ENCODE measurements at regions not wholly inside any gene's neighbourhood (a gene's known extent, or its start where the extent isn't known, plus 50 kb on each side); places are given as distances from the start of the nearest gene placed in this dataset.

DNA sequence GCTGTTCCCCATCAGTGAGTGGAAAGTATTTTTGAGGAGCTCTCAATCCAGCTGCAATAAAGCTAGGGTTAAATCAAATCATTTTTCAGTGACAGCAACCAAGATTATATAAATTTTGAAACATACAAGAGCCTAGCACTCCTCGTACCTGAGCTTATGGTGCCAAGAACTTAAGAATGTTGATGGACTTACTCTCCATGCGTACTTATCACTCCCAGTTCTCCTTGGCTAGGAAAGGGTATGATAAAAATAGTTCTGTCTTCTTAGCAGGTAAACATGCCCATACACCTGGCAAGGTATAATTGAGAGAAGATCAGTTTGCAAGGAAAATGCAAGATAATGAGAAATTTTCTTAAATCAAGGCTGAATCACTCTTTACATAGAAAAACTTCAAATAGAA, 64.5 kb upstream of the SEMA6D start:
- no peak for TF ChIP-seq POLR2A (IDR thresholded peaks at IDR 0.05)
- TF ChIP-seq, protein P1, sequence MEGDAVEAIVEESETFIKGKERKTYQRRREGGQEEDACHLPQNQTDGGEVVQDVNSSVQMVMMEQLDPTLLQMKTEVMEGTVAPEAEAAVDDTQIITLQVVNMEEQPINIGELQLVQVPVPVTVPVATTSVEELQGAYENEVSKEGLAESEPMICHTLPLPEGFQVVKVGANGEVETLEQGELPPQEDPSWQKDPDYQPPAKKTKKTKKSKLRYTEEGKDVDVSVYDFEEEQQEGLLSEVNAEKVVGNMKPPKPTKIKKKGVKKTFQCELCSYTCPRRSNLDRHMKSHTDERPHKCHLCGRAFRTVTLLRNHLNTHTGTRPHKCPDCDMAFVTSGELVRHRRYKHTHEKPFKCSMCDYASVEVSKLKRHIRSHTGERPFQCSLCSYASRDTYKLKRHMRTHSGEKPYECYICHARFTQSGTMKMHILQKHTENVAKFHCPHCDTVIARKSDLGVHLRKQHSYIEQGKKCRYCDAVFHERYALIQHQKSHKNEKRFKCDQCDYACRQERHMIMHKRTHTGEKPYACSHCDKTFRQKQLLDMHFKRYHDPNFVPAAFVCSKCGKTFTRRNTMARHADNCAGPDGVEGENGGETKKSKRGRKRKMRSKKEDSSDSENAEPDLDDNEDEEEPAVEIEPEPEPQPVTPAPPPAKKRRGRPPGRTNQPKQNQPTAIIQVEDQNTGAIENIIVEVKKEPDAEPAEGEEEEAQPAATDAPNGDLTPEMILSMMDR (IDR thresholded peaks at IDR 0.05): no peak
- Histone ChIP-seq H3K4me1 (replicated peaks in 1 of 2) (no peaks in the 10 kb centered on the region), H3K27ac (no peak overlapping the region), H3K36me3 (replicated peaks in 1 of 2) (no peaks in the 10 kb centered on the region), H3K9me3 (replicated peaks in 1 of 3) (no peaks in the 10 kb centered on the region), H3K27me3 (no peaks in the 10 kb centered on the region), H3K4me3 (no peak overlapping the region)
- 42 to 57% (median 51%) methylated on average over 2 of the region's 2 CpGs for WGBS, 4 donors
- intact Hi-C loops (cut with DNase I): no loop called here
- no peak for DNase-seq

DNA sequence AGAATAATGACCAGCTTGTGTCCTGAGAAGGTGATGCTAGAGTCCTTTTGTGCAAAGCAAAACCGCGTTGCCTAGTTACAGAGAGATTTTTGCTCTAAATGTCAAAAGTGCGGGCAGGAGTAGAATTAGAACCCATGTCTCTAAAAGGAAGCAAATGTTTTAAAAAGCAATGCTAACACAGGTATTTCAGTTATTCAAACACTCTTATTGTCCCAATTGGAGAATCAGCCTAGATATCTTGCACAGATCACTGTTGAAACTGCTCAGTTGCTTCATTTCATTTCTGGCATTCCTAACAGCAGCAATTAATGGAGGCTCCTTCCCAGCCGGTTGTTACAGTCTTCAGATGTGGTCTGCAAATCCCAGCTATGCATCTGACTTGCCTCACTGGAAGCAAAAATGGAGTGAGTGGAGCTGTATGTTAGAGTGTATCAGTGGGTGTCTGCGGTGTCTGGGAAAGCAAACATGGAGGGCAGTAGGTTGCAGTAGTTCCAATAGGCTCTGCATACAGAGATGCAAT, 55.6 kb upstream of the SEMA6D start:
- DNase-seq: no peak
- Histone ChIP-seq H3K27ac (no peak overlapping the region), H3K27me3 (no peaks in the 10 kb centered on the region), H3K9me3 (replicated peaks in 1 of 3) (no peaks in the 10 kb centered on the region), H3K4me1 (replicated peaks in 1 of 2) (no peaks in the 10 kb centered on the region), H3K36me3 (replicated peaks in 1 of 2) (no peaks in the 10 kb centered on the region), H3K4me3 (no peak overlapping the region)
- intact Hi-C loops (cut with DNase I): no loop called here
- TF ChIP-seq, protein P1 (IDR thresholded peaks at IDR 0.05): no peak
- no peak for TF ChIP-seq POLR2A (IDR thresholded peaks at IDR 0.05)
- 85 to 95% (median 90%) methylated on average over 5 of the region's 5 CpGs for WGBS, 4 donors

DNA sequence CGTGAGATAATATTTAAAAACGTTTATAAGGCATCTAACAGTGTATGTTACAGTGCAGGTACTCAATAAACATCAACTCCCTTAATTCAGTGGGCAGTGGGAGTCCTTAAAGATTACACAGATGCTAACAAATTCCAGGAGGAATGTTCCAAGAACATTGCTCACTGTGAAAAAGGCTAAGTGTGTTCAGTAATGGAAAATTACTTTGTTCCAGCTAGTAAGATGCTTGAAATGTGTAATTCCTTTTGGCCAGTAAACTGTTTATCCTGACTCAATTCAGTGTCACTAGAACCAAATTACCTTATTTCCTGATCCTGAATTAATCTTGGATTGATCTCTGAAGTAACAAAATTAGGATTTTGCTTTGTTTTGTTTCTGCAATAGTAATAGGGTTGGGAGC, 54.2 kb upstream of the SEMA6D start:
- H3K4me1 ChIP-seq (replicated peaks in 1 of 2): no peaks in the 10 kb centered on the region
- H3K27me3 ChIP-seq: no peaks in the 10 kb centered on the region
- no peaks in the 10 kb centered on the region for H3K9me3 ChIP-seq (replicated peaks in 1 of 3)
- WGBS, 4 donors: 57 to 71% (median 61%) methylated on average over 2 of the region's 2 CpGs
- TF ChIP-seq, protein P1 (IDR thresholded peaks at IDR 0.05): no peak
- no peak for TF ChIP-seq POLR2A (IDR thresholded peaks at IDR 0.05)
- H3K4me3 ChIP-seq: no peak overlapping the region
- DNase-seq: no peak
- intact Hi-C loops (cut with DNase I): no loop called here
- no peaks in the 10 kb centered on the region for H3K36me3 ChIP-seq (replicated peaks in 1 of 2)
- no peak overlapping the region for H3K27ac ChIP-seq

Small RNA genes in the stretch of these regions (small RNA-seq; reads per million reads assigned to genes)
- gene MTND5P40 (0 reads per million in 2 donors), gene RF01182 (0 reads per million in 2 donors), gene RN7SKP139 (0 reads per million in 2 donors), gene RNU6-1014P (0 reads per million in 2 donors)

All from adrenal gland (tissue), 9 donors.